HCT116 (cell line): ENCODE measurements at regions not wholly inside any gene's neighbourhood (a gene's known extent, or its start where the extent isn't known, plus 50 kb on each side); places are given as distances from the start of the nearest gene placed in this dataset.

ENCODE experiments used
- ATAC-seq: fragments of 200-7000 bp; cut with Tn5 transposase; 2 replicates; pipeline ENCODE4 v1.9.1; 2020; ENCODE audit warnings: mild to moderate bottlenecking, moderate library complexity
- BruUV-seq: library from RNA; stranded (reverse); fragments of 400-500 nt; replicated peaks from 2 replicates; lab custom pipeline; 2021; lab: Mats Ljungman, UMichigan
- CTCF ChIA-PET: fragments of 300-600 bp; sonication (Branson Sonifier 250); formaldehyde crosslinking; loops from one replicate; lab custom pipeline; 2021; ENCODE audit warnings: antibody characterized with exemption; lab: Charles Lee
- POLR2A ChIA-PET: fragments of 300-600, 350-600 bp; sonication (Branson Sonifier 250); formaldehyde crosslinking; loops from one replicate; lab custom pipeline; 2021; ENCODE audit warnings: antibody characterized with exemption; lab: Charles Lee
- RAD21 ChIA-PET, 2 experiments: fragments of 300-600 bp; sonication (Branson Sonifier 250); formaldehyde crosslinking; loops; one replicate each; lab custom pipeline; 2023; ENCODE audit warnings: low total read pairs in 2 of 2; ENCODE audit not compliant: uncharacterized antibody in 2 of 2, unreplicated experiment in 2 of 2, low non-redundant PET in 1 of 2; lab: Charles Lee
- DNase-seq: peaks from one replicate; pipeline ENCODE4 v3.0.0-alpha.2; 2010; ENCODE audit warnings: low read depth, low spot score
- H2AFZ ChIP-seq: fragments of 200-600 bp; shearing (Covaris generic), sonication (generic); 2 replicates; pipeline ENCODE4 v1.6.1; 2017; ENCODE audit warnings: low read depth, mixed run types, mixed read lengths, antibody characterized with exemption, low read length; ENCODE audit not compliant: poor library complexity, severe bottlenecking
- H3K27ac ChIP-seq: 2 replicates; pipeline ENCODE4 v1.5.1; 2012; ENCODE audit warnings: low read depth, low read length
- H3K27me3 ChIP-seq: fragments of 200-600 bp; sonication (generic); 2 replicates; pipeline ENCODE4 v1.6.1; 2016; ENCODE audit warnings: mixed run types, low read length, mixed read lengths; ENCODE audit not compliant: insufficient read depth
- H3K36me3 ChIP-seq, 2 experiments: fragments of 200-500 bp in 1 of 2; fragments of 200-600 bp in 1 of 2; sonication (Bioruptor generic) in 1 of 2; sonication (generic) in 1 of 2; 2 replicates each; pipeline versions ENCODE4 v1.5.1 to v1.6.1; 2014 to 2016; ENCODE audit warnings: low read length in 2 of 2, inconsistent platforms in 1 of 2, mixed read lengths in 1 of 2, mixed run types in 1 of 2; ENCODE audit not compliant: insufficient read depth in 2 of 2, control insufficient read depth in 1 of 2
- H3K4me1 ChIP-seq, 2 experiments: fragments of 200-600 bp in 1 of 2; sonication (generic) in 1 of 2; 2 replicates each; pipeline versions ENCODE4 v1.5.1 to v1.6.1; 2012 to 2017; ENCODE audit warnings: low read length in 2 of 2, inconsistent platforms in 1 of 2, mild to moderate bottlenecking in 1 of 2, mixed read lengths in 1 of 2, mixed run types in 1 of 2, moderate library complexity in 1 of 2; ENCODE audit not compliant: insufficient read depth in 2 of 2, control insufficient read depth in 1 of 2
- H3K4me2 ChIP-seq: fragments of 200-600 bp; sonication (generic); 2 replicates; pipeline ENCODE4 v1.6.1; 2017; ENCODE audit warnings: mixed run types, low read length, mixed read lengths
- H3K4me3 ChIP-seq, 2 experiments: fragments of 200-600 bp in 1 of 2; sonication (generic) in 1 of 2; replicated peaks in 1 of 2; 2 replicates each; pipeline ENCODE4 v1.5.1; 2011 to 2016; ENCODE audit warnings: low read length in 2 of 2, control low read depth in 1 of 2, low read depth in 1 of 2, mild to moderate bottlenecking in 1 of 2, mixed read lengths in 1 of 2, mixed run types in 1 of 2
- H3K79me2 ChIP-seq: fragments of 200-600 bp; sonication (generic); 2 replicates; pipeline ENCODE4 v1.6.1; 2017; ENCODE audit warnings: mild to moderate bottlenecking, mixed run types, low read length, moderate library complexity, mixed read lengths; ENCODE audit not compliant: insufficient read depth
- H3K9ac ChIP-seq: fragments of 200-600 bp; sonication (generic); 2 replicates; pipeline ENCODE4 v1.6.1; 2016; ENCODE audit warnings: low read length, mixed read lengths
- H3K9me2 ChIP-seq: fragments of 200-600 bp; sonication (generic), shearing (Covaris generic); 2 replicates; pipeline ENCODE4 v1.6.1; 2017; ENCODE audit warnings: mixed run types, mild to moderate bottlenecking, moderate library complexity; ENCODE audit not compliant: insufficient read depth
- H3K9me3 ChIP-seq, 2 experiments: fragments of 200-500 bp in 1 of 2; fragments of 200-600 bp in 1 of 2; sonication (Bioruptor generic) in 1 of 2; sonication (generic) in 1 of 2; 2 replicates each; pipeline ENCODE4 v1.6.1; 2014 to 2017; ENCODE audit warnings: low read length in 2 of 2, mixed read lengths in 2 of 2, inconsistent platforms in 1 of 2, low read depth in 1 of 2, mild to moderate bottlenecking in 1 of 2, mixed run types in 1 of 2, moderate library complexity in 1 of 2; ENCODE audit not compliant: control insufficient read depth in 1 of 2, insufficient read depth in 1 of 2
- H4K20me1 ChIP-seq: fragments of 200-600 bp; sonication (generic), shearing (Covaris generic); 2 replicates; pipeline ENCODE4 v1.6.1; 2017; ENCODE audit warnings: mixed run types, mild to moderate bottlenecking, moderate library complexity; ENCODE audit not compliant: insufficient read depth
- ATF3 ChIP-seq: IDR thresholded peaks from 2 replicates; pipeline ENCODE4 v1.6.1; 2012
- CBX3 ChIP-seq: IDR thresholded peaks from 2 replicates; pipeline ENCODE4 v1.6.1; 2012; ENCODE audit warnings: low read depth
- CEBPB ChIP-seq: IDR thresholded peaks from 2 replicates; pipeline ENCODE4 v1.6.1; 2012; ENCODE audit warnings: low read depth
- CTCF ChIP-seq, 3 experiments: fragments of 200-600 bp in 1 of 3; sonication (generic) in 1 of 3; IDR thresholded peaks in 2 of 3; conservative IDR thresholded peaks in 1 of 3; 2 replicates each; pipeline ENCODE4 v1.5.1; 2012 to 2017; ENCODE audit warnings: low read depth in 2 of 3, low read length in 2 of 3, antibody characterized with exemption in 1 of 3, borderline replicate concordance in 1 of 3, control low read depth in 1 of 3, mild to moderate bottlenecking in 1 of 3, mixed read lengths in 1 of 3, mixed run types in 1 of 3, moderate library complexity in 1 of 3; ENCODE audit not compliant: insufficient read depth in 1 of 3
- ELF1 ChIP-seq: IDR thresholded peaks from 2 replicates; pipeline ENCODE4 v1.6.1; 2012; ENCODE audit warnings: low read depth, borderline replicate concordance
- EZH2 ChIP-seq: fragments of 200-600 bp; sonication (generic); IDR thresholded peaks from 2 replicates; pipeline ENCODE4 v1.6.1; 2017; ENCODE audit warnings: antibody characterized with exemption, mixed run types
- EZH2phosphoT487 ChIP-seq: fragments of 200-600 bp; IDR thresholded peaks from 2 replicates; pipeline ENCODE4 v1.6.1; 2018; ENCODE audit warnings: antibody characterized with exemption, borderline replicate concordance
- FOSL1 ChIP-seq: IDR thresholded peaks from 2 replicates; pipeline ENCODE4 v1.6.1; 2012; ENCODE audit warnings: low read depth
- JUND ChIP-seq: IDR thresholded peaks from 2 replicates; pipeline ENCODE4 v1.6.1; 2012
- MAX ChIP-seq: IDR thresholded peaks from 2 replicates; pipeline ENCODE4 v1.6.1; 2012
- POLR2A ChIP-seq: IDR thresholded peaks from 2 replicates; pipeline ENCODE4 v1.7.0; 2011; ENCODE audit warnings: borderline replicate concordance; ENCODE audit not compliant: insufficient read depth, insufficient read length; ENCODE audit errors: extremely low read depth
- POLR2AphosphoS5 ChIP-seq: IDR thresholded peaks from 2 replicates; pipeline ENCODE4 v1.6.1; 2011; ENCODE audit warnings: mild to moderate bottlenecking, low read depth, low read length, moderate library complexity
- RAD21 ChIP-seq: IDR thresholded peaks from 2 replicates; pipeline ENCODE4 v1.6.1; 2012; ENCODE audit warnings: low read depth, mild to moderate bottlenecking
- REST ChIP-seq: IDR thresholded peaks from 2 replicates; pipeline ENCODE4 v1.6.1; 2012; ENCODE audit warnings: low read depth
- SIN3A ChIP-seq: IDR thresholded peaks from 2 replicates; pipeline ENCODE4 v1.6.1; 2012; ENCODE audit warnings: low read depth
- SP1 ChIP-seq: IDR thresholded peaks from 2 replicates; pipeline ENCODE4 v1.6.1; 2012; ENCODE audit warnings: low read depth
- SRF ChIP-seq: IDR thresholded peaks from 2 replicates; pipeline ENCODE4 v1.6.1; 2012; ENCODE audit warnings: low read depth
- TCF7L2 ChIP-seq: IDR thresholded peaks from 2 replicates; pipeline ENCODE4 v1.7.0; 2011; ENCODE audit warnings: borderline replicate concordance, inconsistent platforms; ENCODE audit not compliant: insufficient read depth, insufficient read length; ENCODE audit errors: extremely low read depth
- YY1 ChIP-seq: IDR thresholded peaks from 2 replicates; pipeline ENCODE4 v1.6.1; 2011; ENCODE audit warnings: low read length, low read depth, moderate library complexity, mild to moderate bottlenecking; ENCODE audit not compliant: insufficient replicate concordance; ENCODE audit errors: extremely low read depth
- ZBTB33 ChIP-seq: IDR thresholded peaks from 2 replicates; pipeline ENCODE4 v1.6.1; 2011; ENCODE audit warnings: mild to moderate bottlenecking, low read length, moderate library complexity; ENCODE audit not compliant: insufficient replicate concordance; ENCODE audit errors: extremely low read depth
- intact Hi-C: fragments of 100-400 bp; cut with micrococcal nuclease; formaldehyde crosslinking; loops from 2 replicates; pipeline ENCODE4 v1.10.0; 2022

GRCh38 chr15:39228889-39229288 is 352.0 kb upstream of the THBS1 start:
- ATAC-seq, result no peak
- Histone ChIP-seq H3K27me3 (no peaks in the 10 kb centered on the region), H3K36me3 (no peaks in the 10 kb centered on the region)
- no peak for TF ChIP-seq MAX
- no peak for TF ChIP-seq SP1
- no peak for TF ChIP-seq CEBPB
- TF ChIP-seq YY1, result no peak
- no peak for TF ChIP-seq CBX3
- TF ChIP-seq EZH2phosphoT487, result no peak
- TF ChIP-seq ATF3, result no peak
- TF ChIP-seq SRF, result no peak
- no peak for TF ChIP-seq RAD21
- no peak for TF ChIP-seq POLR2A
- no peak for TF ChIP-seq ZBTB33
- TF ChIP-seq EZH2, result no peak
- no peak for TF ChIP-seq JUND
- TF ChIP-seq ELF1, result no peak
- TF ChIP-seq TCF7L2, result no peak
- TF ChIP-seq CTCF (IDR thresholded peaks at IDR 0.05 in 2 of 3, conservative IDR thresholded peaks at IDR 0.05 in 1 of 3; ENCODE audit: borderline replicate concordance in 1 of 3, insufficient read depth in 1 of 3, low read depth in 2 of 3, low read length in 2 of 3), result no peak
- TF ChIP-seq SIN3A, result no peak
- TF ChIP-seq REST, result no peak
- TF ChIP-seq FOSL1, result no peak
- no peak for TF ChIP-seq POLR2AphosphoS5
- TF ChIP-seq, all 23 proteins: peak for 0
- ChIA-PET POLR2A (no interaction called here), CTCF (no interaction called here), RAD21 (no interaction called here)
- Histone ChIP-seq H3K4me3 (no peak overlapping the region), H4K20me1 (no peaks in the 10 kb centered on the region), H3K79me2 (no peaks in the 10 kb centered on the region), H3K4me1 (peaks cover 0 to 8% of the 10 kb centered on the region in 2 experiments; a peak in 1 of 4 replicates), H3K9me3 (no peaks in the 10 kb centered on the region), H3K4me2 (no peak overlapping the region), H3K9me2 (no peaks in the 10 kb centered on the region), H3K27ac (no peak overlapping the region), H3K9ac (no peak overlapping the region), H2AFZ (no peak overlapping the region)
- no TSS peak for BruUV-seq
- intact Hi-C loops, result no loop called here
- no peak for DNase-seq
